ENCODE measurements at regions not wholly inside any gene's neighbourhood (a gene's known extent, or its start where the extent isn't known, plus 50 kb on each side); places are given as distances from the start of the nearest gene placed in this dataset.

DNA sequence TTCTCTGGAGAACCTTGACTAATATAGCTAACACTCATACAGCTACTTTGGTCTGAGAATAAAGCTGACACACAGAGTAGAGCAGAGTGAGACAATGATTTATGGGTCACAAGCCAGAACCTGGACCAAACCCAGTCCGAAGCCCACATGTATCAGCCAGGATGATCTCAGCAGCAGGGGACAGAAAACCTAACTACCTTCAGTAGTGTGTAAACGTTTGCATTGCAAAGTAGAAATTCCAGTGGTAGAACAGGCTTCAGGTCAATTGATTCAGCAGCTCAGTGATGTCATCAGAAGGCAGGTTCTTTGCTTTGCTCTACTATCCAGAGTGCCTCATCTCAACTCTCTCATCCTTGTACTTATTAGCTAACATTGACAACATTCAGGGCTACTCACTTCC lies 62.5 kb upstream of the PALS2 start:
- TF ChIP-seq EZH2 (IDR thresholded peaks at IDR 0.05; ENCODE audit: low read length, missing control alignments), result no peak
- TF ChIP-seq, protein P1, sequence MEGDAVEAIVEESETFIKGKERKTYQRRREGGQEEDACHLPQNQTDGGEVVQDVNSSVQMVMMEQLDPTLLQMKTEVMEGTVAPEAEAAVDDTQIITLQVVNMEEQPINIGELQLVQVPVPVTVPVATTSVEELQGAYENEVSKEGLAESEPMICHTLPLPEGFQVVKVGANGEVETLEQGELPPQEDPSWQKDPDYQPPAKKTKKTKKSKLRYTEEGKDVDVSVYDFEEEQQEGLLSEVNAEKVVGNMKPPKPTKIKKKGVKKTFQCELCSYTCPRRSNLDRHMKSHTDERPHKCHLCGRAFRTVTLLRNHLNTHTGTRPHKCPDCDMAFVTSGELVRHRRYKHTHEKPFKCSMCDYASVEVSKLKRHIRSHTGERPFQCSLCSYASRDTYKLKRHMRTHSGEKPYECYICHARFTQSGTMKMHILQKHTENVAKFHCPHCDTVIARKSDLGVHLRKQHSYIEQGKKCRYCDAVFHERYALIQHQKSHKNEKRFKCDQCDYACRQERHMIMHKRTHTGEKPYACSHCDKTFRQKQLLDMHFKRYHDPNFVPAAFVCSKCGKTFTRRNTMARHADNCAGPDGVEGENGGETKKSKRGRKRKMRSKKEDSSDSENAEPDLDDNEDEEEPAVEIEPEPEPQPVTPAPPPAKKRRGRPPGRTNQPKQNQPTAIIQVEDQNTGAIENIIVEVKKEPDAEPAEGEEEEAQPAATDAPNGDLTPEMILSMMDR (conservative IDR thresholded peaks at IDR 0.05 in 1 of 2, IDR thresholded peaks at IDR 0.05 in 1 of 2; ENCODE audit: low read depth in 1 of 2, low read length in 2 of 2), result no peak
- Histone ChIP-seq H4K20me1 (ENCODE audit: control insufficient read depth, extremely low read depth, insufficient read depth, low read length) (no peaks in the 10 kb centered on the region), H3K4me1 (ENCODE audit: control insufficient read depth, extremely low read depth, insufficient read depth, low read length) (no peaks in the 10 kb centered on the region), H2AFZ (ENCODE audit: low read length) (no peak overlapping the region), H3K27me3 (ENCODE audit: control insufficient read depth, insufficient read depth, low read length) (no peaks in the 10 kb centered on the region), H3K36me3 (ENCODE audit: control insufficient read depth, insufficient read depth, low read length) (no peaks in the 10 kb centered on the region), H3K9ac (ENCODE audit: insufficient read depth, low read length) (no peak overlapping the region), H3K27ac (ENCODE audit: insufficient read depth, low read length) (no peak overlapping the region), H3K79me2 (ENCODE audit: control insufficient read depth, insufficient read depth, low read length) (no peaks in the 10 kb centered on the region), H3K4me3 (replicated peaks in 1 of 4; ENCODE audit: control extremely low read depth in 1 of 4, insufficient read depth in 1 of 4, low read depth in 3 of 4, low read length in 4 of 4) (no peak overlapping the region), H3K9me3 (ENCODE audit: control insufficient read depth, insufficient read depth, low read depth, low read length) (no peaks in the 10 kb centered on the region), H3K4me2 (ENCODE audit: extremely low read depth, insufficient read depth, low read length) (no peak overlapping the region)
- DNase-seq (ENCODE audit: low read depth in 2 of 2), result no peak

DNA sequence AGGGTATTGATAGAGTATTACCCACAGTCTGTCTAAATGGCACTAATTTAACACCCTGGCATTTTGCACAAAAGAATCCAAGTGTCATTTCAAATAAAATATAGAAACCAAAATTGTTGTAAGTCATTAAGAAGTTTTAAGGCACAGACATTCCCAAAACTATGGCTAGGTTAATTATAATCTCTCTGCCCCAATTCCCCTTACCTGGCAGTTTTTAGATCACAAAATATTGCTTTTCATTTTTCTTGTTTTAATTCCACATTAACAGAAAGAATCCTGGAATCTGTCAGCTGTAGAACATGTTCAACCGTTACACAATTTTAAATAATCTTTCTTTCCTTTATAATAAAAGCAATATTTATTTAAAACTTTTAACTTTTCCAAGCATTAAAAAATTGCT lies 56.1 kb upstream of the PALS2 start:
- Histone ChIP-seq H3K27me3 (ENCODE audit: control insufficient read depth, insufficient read depth, low read length) (no peaks in the 10 kb centered on the region), H3K36me3 (ENCODE audit: control insufficient read depth, insufficient read depth, low read length) (no peaks in the 10 kb centered on the region), H2AFZ (ENCODE audit: low read length) (no peak overlapping the region), H3K9me3 (ENCODE audit: control insufficient read depth, insufficient read depth, low read depth, low read length) (no peaks in the 10 kb centered on the region), H3K79me2 (ENCODE audit: control insufficient read depth, insufficient read depth, low read length) (no peaks in the 10 kb centered on the region), H3K4me1 (ENCODE audit: control insufficient read depth, extremely low read depth, insufficient read depth, low read length) (no peaks in the 10 kb centered on the region), H3K4me2 (ENCODE audit: extremely low read depth, insufficient read depth, low read length) (no peak overlapping the region), H3K9ac (ENCODE audit: insufficient read depth, low read length) (no peak overlapping the region), H3K4me3 (replicated peaks in 1 of 4; ENCODE audit: control extremely low read depth in 1 of 4, insufficient read depth in 1 of 4, low read depth in 3 of 4, low read length in 4 of 4) (no peak overlapping the region), H3K27ac (ENCODE audit: insufficient read depth, low read length) (no peak overlapping the region), H4K20me1 (ENCODE audit: control insufficient read depth, extremely low read depth, insufficient read depth, low read length) (no peaks in the 10 kb centered on the region)
- no peak for DNase-seq (ENCODE audit: low read depth in 2 of 2)
- TF ChIP-seq EZH2 (IDR thresholded peaks at IDR 0.05; ENCODE audit: low read length, missing control alignments), result no peak
- TF ChIP-seq, protein P1 (conservative IDR thresholded peaks at IDR 0.05 in 1 of 2, IDR thresholded peaks at IDR 0.05 in 1 of 2; ENCODE audit: low read depth in 1 of 2, low read length in 2 of 2), result no peak

DNA sequence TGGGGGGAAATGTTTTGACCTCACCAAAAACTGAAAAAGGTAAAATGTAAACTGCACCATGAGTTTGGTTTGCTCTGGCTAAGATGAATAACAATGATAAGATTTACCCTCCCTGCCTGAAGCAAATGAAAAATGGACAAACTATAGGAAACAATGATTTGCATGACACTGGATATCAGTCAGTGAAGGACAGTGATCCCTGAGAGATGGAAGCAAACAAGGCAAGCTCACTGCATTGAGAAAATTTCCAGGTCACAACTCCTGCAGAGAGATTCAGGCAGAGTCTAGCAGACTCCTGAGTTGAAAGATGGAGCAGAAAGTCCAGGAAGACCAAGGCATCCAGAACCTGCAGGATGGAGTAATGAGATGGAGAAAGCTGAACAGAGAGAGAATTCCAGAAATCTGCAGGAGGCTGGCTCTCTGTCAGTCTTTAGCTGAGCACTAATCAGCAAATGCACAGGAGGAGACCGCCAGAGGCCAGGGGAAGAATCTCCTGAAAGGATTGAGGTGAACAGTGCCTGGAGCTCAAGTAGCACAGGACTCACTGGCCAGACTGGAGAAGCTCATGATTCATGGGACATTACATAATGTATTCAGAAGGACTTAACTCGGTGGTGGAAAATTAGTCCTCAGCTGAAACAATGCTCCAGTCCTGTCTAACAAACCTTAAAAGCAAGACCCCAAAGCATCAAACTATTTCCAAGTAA lies 51.2 kb upstream of the PALS2 start:
- no peak overlapping the region for H3K27ac ChIP-seq (ENCODE audit: insufficient read depth, low read length)
- no peak overlapping the region for H2AFZ ChIP-seq (ENCODE audit: low read length)
- no peaks in the 10 kb centered on the region for H3K9me3 ChIP-seq (ENCODE audit: control insufficient read depth, insufficient read depth, low read depth, low read length)
- TF ChIP-seq, protein P1 (conservative IDR thresholded peaks at IDR 0.05 in 1 of 2, IDR thresholded peaks at IDR 0.05 in 1 of 2; ENCODE audit: low read depth in 1 of 2, low read length in 2 of 2), result no peak
- no peak for DNase-seq (ENCODE audit: low read depth in 2 of 2)
- H3K4me2 ChIP-seq (ENCODE audit: extremely low read depth, insufficient read depth, low read length), result no peak overlapping the region
- no peaks in the 10 kb centered on the region for H3K4me1 ChIP-seq (ENCODE audit: control insufficient read depth, extremely low read depth, insufficient read depth, low read length)
- no peaks in the 10 kb centered on the region for H3K79me2 ChIP-seq (ENCODE audit: control insufficient read depth, insufficient read depth, low read length)
- H3K9ac ChIP-seq (ENCODE audit: insufficient read depth, low read length), result no peak overlapping the region
- H3K4me3 ChIP-seq (replicated peaks in 1 of 4; ENCODE audit: control extremely low read depth in 1 of 4, insufficient read depth in 1 of 4, low read depth in 3 of 4, low read length in 4 of 4), result no peak overlapping the region
- H3K27me3 ChIP-seq (ENCODE audit: control insufficient read depth, insufficient read depth, low read length), result no peaks in the 10 kb centered on the region
- no peaks in the 10 kb centered on the region for H3K36me3 ChIP-seq (ENCODE audit: control insufficient read depth, insufficient read depth, low read length)
- no peaks in the 10 kb centered on the region for H4K20me1 ChIP-seq (ENCODE audit: control insufficient read depth, extremely low read depth, insufficient read depth, low read length)

Measured in fibroblast of lung (primary cell).